H9 (cell line): ENCODE measurements at regions not wholly inside any gene's neighbourhood (a gene's known extent, or its start where the extent isn't known, plus 50 kb on each side); places are given as distances from the start of the nearest gene placed in this dataset.

Experiments used
- DNase-seq: peaks from one replicate; pipeline ENCODE4 v3.0.0-alpha.2; 2017
- H2AFZ ChIP-seq: one replicate; pipeline ENCODE4 v1.6.1; 2013; ENCODE audit warnings: mild to moderate bottlenecking, low read length, control low read depth, moderate library complexity
- H2AK5ac ChIP-seq: 2 replicates; pipeline ENCODE4 v1.6.1; 2013; ENCODE audit warnings: low read length, control low read depth, mixed read lengths; ENCODE audit not compliant: insufficient read length
- H2BK120ac ChIP-seq: one replicate; pipeline ENCODE4 v1.6.1; 2013; ENCODE audit warnings: low read depth, mild to moderate bottlenecking, low read length, control low read depth, inconsistent platforms; ENCODE audit not compliant: poor library complexity, severe bottlenecking
- H2BK12ac ChIP-seq: 2 replicates; pipeline ENCODE4 v1.6.1; 2013; ENCODE audit warnings: low read length, control low read depth, mixed read lengths, low read depth; ENCODE audit not compliant: insufficient read length
- H2BK15ac ChIP-seq: 2 replicates; pipeline ENCODE4 v1.6.1; 2013; ENCODE audit warnings: low read depth, low read length, control low read depth
- H2BK20ac ChIP-seq: one replicate; pipeline ENCODE4 v1.6.1; 2013; ENCODE audit warnings: low read depth, mild to moderate bottlenecking, low read length, control low read depth, inconsistent platforms; ENCODE audit not compliant: poor library complexity, severe bottlenecking
- H2BK5ac ChIP-seq: 2 replicates; pipeline ENCODE4 v1.6.1; 2013; ENCODE audit warnings: low read length, control low read depth, mixed read lengths; ENCODE audit not compliant: insufficient read length
- H3K14ac ChIP-seq: 2 replicates; pipeline ENCODE4 v1.6.1; 2013; ENCODE audit warnings: low read length, control low read depth; ENCODE audit not compliant: insufficient read depth
- H3K18ac ChIP-seq: 2 replicates; pipeline ENCODE4 v1.6.1; 2013; ENCODE audit warnings: low read depth, mild to moderate bottlenecking, mixed read lengths, low read length, control low read depth; ENCODE audit not compliant: insufficient read length
- H3K23ac ChIP-seq: 2 replicates; pipeline ENCODE4 v1.6.1; 2013; ENCODE audit warnings: low read length, control low read depth, mixed read lengths, low read depth; ENCODE audit not compliant: insufficient read length
- H3K23me2 ChIP-seq: 2 replicates; pipeline ENCODE4 v1.6.1; 2013; ENCODE audit warnings: low read depth, mild to moderate bottlenecking, mixed read lengths, low read length, control low read depth; ENCODE audit not compliant: insufficient read length, poor library complexity, severe bottlenecking
- H3K27ac ChIP-seq: 2 replicates; pipeline ENCODE4 v1.5.1; 2013; ENCODE audit warnings: low read length, control low read depth, mixed read lengths, low read depth; ENCODE audit not compliant: insufficient read length
- H3K27me3 ChIP-seq: 2 replicates; pipeline ENCODE4 v1.6.1; 2013; ENCODE audit warnings: low read length, control low read depth, inconsistent platforms; ENCODE audit not compliant: insufficient read depth
- H3K4ac ChIP-seq: 2 replicates; pipeline ENCODE4 v1.6.1; 2013; ENCODE audit warnings: low read depth, mild to moderate bottlenecking, control low read depth, inconsistent platforms, low read length, moderate library complexity
- H3K4me1 ChIP-seq: 2 replicates; pipeline ENCODE4 v1.6.1; 2013; ENCODE audit warnings: low read length, control low read depth, inconsistent platforms; ENCODE audit not compliant: insufficient read depth
- H3K4me2 ChIP-seq: 2 replicates; pipeline ENCODE4 v1.6.1; 2013; ENCODE audit warnings: low read length, control low read depth, mixed read lengths; ENCODE audit not compliant: insufficient read length, insufficient read depth
- H3K56ac ChIP-seq: 2 replicates; pipeline ENCODE4 v1.6.1; 2013; ENCODE audit warnings: low read depth, mild to moderate bottlenecking, mixed read lengths, low read length, control low read depth; ENCODE audit not compliant: insufficient read length
- H3K79me1 ChIP-seq: 2 replicates; pipeline ENCODE4 v1.6.1; 2013; ENCODE audit warnings: low read depth, mild to moderate bottlenecking, moderate library complexity, low read length, control low read depth, inconsistent platforms; ENCODE audit not compliant: insufficient read depth, poor library complexity, severe bottlenecking
- H3K79me2 ChIP-seq: 2 replicates; pipeline ENCODE4 v1.6.1; 2013; ENCODE audit warnings: low read length, control low read depth, inconsistent platforms; ENCODE audit not compliant: insufficient read depth
- H3K9ac ChIP-seq: 2 replicates; pipeline ENCODE4 v1.6.1; 2013; ENCODE audit warnings: low read length, control low read depth, mixed read lengths; ENCODE audit not compliant: insufficient read length; ENCODE audit errors: extremely low read depth
- H3K9me3 ChIP-seq: one replicate; pipeline ENCODE4 v1.6.1; 2013; ENCODE audit warnings: low read depth, low read length, inconsistent platforms; ENCODE audit not compliant: control insufficient read depth
- H3T11ph ChIP-seq: one replicate; pipeline ENCODE4 v1.6.1; 2013; ENCODE audit warnings: mild to moderate bottlenecking, low read length, control low read depth, inconsistent platforms
- H4K20me1 ChIP-seq: one replicate; pipeline ENCODE4 v1.6.1; 2013; ENCODE audit not compliant: control insufficient read depth, insufficient read length, insufficient read depth
- H4K5ac ChIP-seq: 2 replicates; pipeline ENCODE4 v1.6.1; 2013; ENCODE audit warnings: low read depth, mild to moderate bottlenecking, mixed read lengths, low read length, control low read depth; ENCODE audit not compliant: insufficient read length
- H4K8ac ChIP-seq: replicated peaks from 2 replicates; pipeline ENCODE4 v1.6.1; 2013; ENCODE audit warnings: low read length, control low read depth, mixed read lengths, low read depth; ENCODE audit not compliant: insufficient read length
- H4K91ac ChIP-seq: 2 replicates; pipeline ENCODE4 v1.6.1; 2013; ENCODE audit warnings: low read depth, mild to moderate bottlenecking, moderate library complexity, mixed read lengths, low read length, control low read depth; ENCODE audit not compliant: insufficient read length
- H3K27ac Mint-ChIP-seq, 3 experiments: 2 replicates in 2 of 3; 3 replicates in 1 of 3; pipeline ENCODE4 v1.8.0; 2020 to 2021; ENCODE audit warnings: mixed read lengths in 3 of 3, mild to moderate bottlenecking in 1 of 3, moderate library complexity in 1 of 3
- H3K27me3 Mint-ChIP-seq: 2 replicates; pipeline ENCODE4 v1.8.0; 2021; ENCODE audit warnings: low read depth, mild to moderate bottlenecking, moderate library complexity, mixed read lengths
- H3K36me3 Mint-ChIP-seq, 3 experiments: 2 replicates in 2 of 3; 3 replicates in 1 of 3; pipeline ENCODE4 v1.8.0; 2020 to 2021; ENCODE audit warnings: low read depth in 3 of 3, mixed read lengths in 3 of 3; ENCODE audit not compliant: insufficient read depth in 1 of 3
- H3K4me1 Mint-ChIP-seq, 2 experiments: 2 replicates each; pipeline ENCODE4 v1.8.0; 2020; ENCODE audit warnings: mixed read lengths in 2 of 2
- H3K4me3 Mint-ChIP-seq, 2 experiments: 2 replicates in 1 of 2; 3 replicates in 1 of 2; pipeline ENCODE4 v1.8.0; 2020 to 2021; ENCODE audit warnings: mild to moderate bottlenecking in 2 of 2, mixed read lengths in 2 of 2, moderate library complexity in 1 of 2
- H3K9me3 Mint-ChIP-seq, 2 experiments: 2 replicates in 1 of 2; 3 replicates in 1 of 2; pipeline ENCODE4 v1.8.0; 2020; ENCODE audit warnings: mild to moderate bottlenecking in 2 of 2, mixed read lengths in 2 of 2, moderate library complexity in 1 of 2
- WGBS: extraction: QIAGEN DNeasy Blood & Tissue Kit; methylation state at CpG from one replicate; pipeline ENCODE4 v1.1.7; 2013; ENCODE audit warnings: missing lambda C conversion rate, low lambda C conversion rate, mixed read lengths; ENCODE audit not compliant: insufficient read length; ENCODE audit errors: extremely low coverage; 5-methylcytosine and 5-hydroxymethylcytosine counted together
- TF ChIP-seq, protein P1 (sequence below): fragments of 200-600 bp; sonication (generic); conservative IDR thresholded peaks from 3 replicates; pipeline ENCODE4 v1.8.0; 2021; ENCODE audit warnings: antibody characterized with exemption, mild to moderate bottlenecking

DNA sequence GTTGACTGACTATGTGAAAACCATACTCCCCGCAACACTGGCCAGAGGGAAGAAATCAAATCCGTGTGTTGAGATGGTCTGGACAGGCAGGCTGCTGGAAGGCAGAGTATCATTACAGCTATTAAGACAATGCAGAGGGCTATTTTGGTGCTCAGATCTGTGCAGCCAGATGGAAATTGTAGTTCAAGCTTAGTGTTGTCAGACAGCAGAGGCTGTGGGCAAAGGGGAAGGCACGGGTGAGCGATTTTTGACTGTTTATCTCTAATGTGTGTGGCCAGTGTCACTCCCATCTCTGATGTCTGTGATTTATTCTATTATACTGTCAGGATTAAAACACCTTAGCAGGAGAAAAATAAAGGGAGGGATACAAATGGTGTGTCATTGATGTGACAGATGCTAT, 984.4 kb upstream of the WWC1 start:
- no peak overlapping the region for H3K23ac ChIP-seq
- H3K27ac Mint-ChIP-seq: no peak overlapping the region

More for the DNA sequence above, 984.4 kb upstream of the WWC1 start:
- H2BK20ac ChIP-seq: no peak overlapping the region
- no peak overlapping the region for H2BK12ac ChIP-seq
- no peak overlapping the region for H3K4me3 Mint-ChIP-seq
- H2BK15ac ChIP-seq: no peak overlapping the region
- no peak overlapping the region for H3K27ac ChIP-seq
- H2AK5ac ChIP-seq: no peak overlapping the region
- TF ChIP-seq, protein P1, sequence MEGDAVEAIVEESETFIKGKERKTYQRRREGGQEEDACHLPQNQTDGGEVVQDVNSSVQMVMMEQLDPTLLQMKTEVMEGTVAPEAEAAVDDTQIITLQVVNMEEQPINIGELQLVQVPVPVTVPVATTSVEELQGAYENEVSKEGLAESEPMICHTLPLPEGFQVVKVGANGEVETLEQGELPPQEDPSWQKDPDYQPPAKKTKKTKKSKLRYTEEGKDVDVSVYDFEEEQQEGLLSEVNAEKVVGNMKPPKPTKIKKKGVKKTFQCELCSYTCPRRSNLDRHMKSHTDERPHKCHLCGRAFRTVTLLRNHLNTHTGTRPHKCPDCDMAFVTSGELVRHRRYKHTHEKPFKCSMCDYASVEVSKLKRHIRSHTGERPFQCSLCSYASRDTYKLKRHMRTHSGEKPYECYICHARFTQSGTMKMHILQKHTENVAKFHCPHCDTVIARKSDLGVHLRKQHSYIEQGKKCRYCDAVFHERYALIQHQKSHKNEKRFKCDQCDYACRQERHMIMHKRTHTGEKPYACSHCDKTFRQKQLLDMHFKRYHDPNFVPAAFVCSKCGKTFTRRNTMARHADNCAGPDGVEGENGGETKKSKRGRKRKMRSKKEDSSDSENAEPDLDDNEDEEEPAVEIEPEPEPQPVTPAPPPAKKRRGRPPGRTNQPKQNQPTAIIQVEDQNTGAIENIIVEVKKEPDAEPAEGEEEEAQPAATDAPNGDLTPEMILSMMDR: no peak
- H4K5ac ChIP-seq: no peak overlapping the region
- peaks cover 4% of the 10 kb centered on the region for H3K27me3 Mint-ChIP-seq
- no peaks in the 10 kb centered on the region for H3K9me3 ChIP-seq
- H3K9me3 Mint-ChIP-seq: no peaks in the 10 kb centered on the region
- no peak overlapping the region for H2BK5ac ChIP-seq
- H4K8ac ChIP-seq: no peak overlapping the region
- no CpG with 5 or more reads among the region's 4 CpGs for WGBS
- no peak overlapping the region for H2BK120ac ChIP-seq
- H3K4me2 ChIP-seq: no peak overlapping the region
- no peak overlapping the region for H3K14ac ChIP-seq
- H4K20me1 ChIP-seq: no peaks in the 10 kb centered on the region
- H3K79me1 ChIP-seq: no peaks in the 10 kb centered on the region
- H3K23me2 ChIP-seq: peaks cover 3% of the 10 kb centered on the region
- no peak overlapping the region for H4K91ac ChIP-seq
- H3K56ac ChIP-seq: no peak overlapping the region
- no peak overlapping the region for H3K9ac ChIP-seq
- H2AFZ ChIP-seq: no peak overlapping the region
- H3K79me2 ChIP-seq: no peaks in the 10 kb centered on the region; the same call in 1 of the 2 replicates
- no peak overlapping the region for H3T11ph ChIP-seq
- H3K18ac ChIP-seq: no peak overlapping the region
- no peak for DNase-seq
- no peaks in the 10 kb centered on the region; a peak in 2 of 7 replicates for H3K36me3 Mint-ChIP-seq
- peaks cover 24% of the 10 kb centered on the region for H3K4me1 ChIP-seq
- no peak overlapping the region for H3K4ac ChIP-seq
- H3K27me3 ChIP-seq: no peaks in the 10 kb centered on the region
- peaks cover 62% of the 10 kb centered on the region in 2 experiments for H3K4me1 Mint-ChIP-seq
